ENCODE measurements at regions not wholly inside any gene's neighbourhood (a gene's known extent, or its start where the extent isn't known, plus 50 kb on each side); places are given as distances from the start of the nearest gene placed in this dataset.

- no peaks in the 10 kb centered on the region for H3K27me3 ChIP-seq (ENCODE audit: control insufficient read depth, insufficient read depth, low read length)
- no peak for DNase-seq (ENCODE audit: low read depth, low spot score)
- H3K36me3 ChIP-seq (ENCODE audit: control insufficient read depth, insufficient read depth, low read length) = no peaks in the 10 kb centered on the region
- no peak for ATAC-seq
- H3K4me3 ChIP-seq (ENCODE audit: low read depth in 2 of 2, low read length in 2 of 2) = no peak overlapping the region
- CTCF ChIA-PET = no interaction called here
- TF ChIP-seq SIN3A (IDR thresholded peaks at IDR 0.05; ENCODE audit: borderline replicate concordance, insufficient read depth, low read depth, low read length) (no peak), REST (IDR thresholded peaks at IDR 0.05; ENCODE audit: insufficient read depth in 1 of 2, low read depth in 2 of 2, low read length in 1 of 2) (no peak), TCF7L2 (IDR thresholded peaks at IDR 0.05; ENCODE audit: low read depth, low read length) (no peak), POLR2AphosphoS5 (IDR thresholded peaks at IDR 0.05; ENCODE audit: low read depth, low read length) (no peak), CTCF (IDR thresholded peaks at IDR 0.05) (no peak)
- BruUV-seq (replicated peaks) = no TSS peak
- H3K4me1 ChIP-seq (ENCODE audit: control insufficient read depth, insufficient read depth, low read length) = no peaks in the 10 kb centered on the region; the same call in 1 of the 2 replicates
- intact Hi-C loops (cut with micrococcal nuclease; ENCODE audit: unreplicated experiment) = no loop called here
- peak overlapping the region; percentile 26; the same call in 1 of the 2 replicates for H3K27ac ChIP-seq (ENCODE audit: low read length)
- in situ Hi-C loops (cut with HindIII; ENCODE audit: low pct_unique_long_range_greater_than_20kb, low sequenced_read_pairs) = no loop called here
- no peaks in the 10 kb centered on the region for H3K9me3 ChIP-seq (ENCODE audit: control insufficient read depth, insufficient read depth, low read depth, low read length)
- POLR2A ChIA-PET = no interaction called here
Observed at GRCh38 chr5:58114324-58114723, 345.6 kb downstream of the PLK2 start.

- Histone ChIP-seq H3K9me3 (ENCODE audit: control insufficient read depth, insufficient read depth, low read depth, low read length) (no peaks in the 10 kb centered on the region), H3K4me1 (ENCODE audit: control insufficient read depth, insufficient read depth, low read length) (no peaks in the 10 kb centered on the region; the same call in 1 of the 2 replicates), H3K4me3 (ENCODE audit: low read depth in 2 of 2, low read length in 2 of 2) (no peak overlapping the region), H3K27me3 (ENCODE audit: control insufficient read depth, insufficient read depth, low read length) (no peaks in the 10 kb centered on the region), H3K27ac (ENCODE audit: low read length) (no peak overlapping the region), H3K36me3 (ENCODE audit: control insufficient read depth, insufficient read depth, low read length) (no peaks in the 10 kb centered on the region)
- ATAC-seq (no peak), DNase-seq (ENCODE audit: low read depth, low spot score) (no peak)
- in situ Hi-C loops (cut with HindIII; ENCODE audit: low pct_unique_long_range_greater_than_20kb, low sequenced_read_pairs) = no loop called here
- POLR2A ChIA-PET = no interaction called here
- TF ChIP-seq CTCF (IDR thresholded peaks at IDR 0.05) = no peak
- no peak for TF ChIP-seq SIN3A (IDR thresholded peaks at IDR 0.05; ENCODE audit: borderline replicate concordance, insufficient read depth, low read depth, low read length)
- no peak for TF ChIP-seq REST (IDR thresholded peaks at IDR 0.05; ENCODE audit: insufficient read depth in 1 of 2, low read depth in 2 of 2, low read length in 1 of 2)
- no peak for TF ChIP-seq TCF7L2 (IDR thresholded peaks at IDR 0.05; ENCODE audit: low read depth, low read length)
- CTCF ChIA-PET = no interaction called here
- intact Hi-C loops (cut with micrococcal nuclease; ENCODE audit: unreplicated experiment) = no loop called here
- BruUV-seq (replicated peaks) = no TSS peak
Observed at GRCh38 chr5:58113172-58113571, 346.7 kb downstream of the PLK2 start.

All from Panc1 (cell line).